NCI-H1417 treated with DMSO at 0.1 percent for 48 hours (cell line): ENCODE measurements at regions not wholly inside any gene's neighbourhood (a gene's known extent, or its start where the extent isn't known, plus 50 kb on each side); places are given as distances from the start of the nearest gene placed in this dataset.
"Not testable (repeated sequence)": the region's sequence is repeated elsewhere in the genome, so short reads cannot be mapped to it uniquely, and the experiment has no call there.

Experiments
- DNase-seq: peaks from one replicate; lab custom pipeline; 2025; lab: John Stamatoyannopoulos, UW

- peak; percentile 21 for DNase-seq
Measured at GRCh38 chr6:27772261-27773001, 139.8 kb downstream of the OR2B2 start.

GRCh38 chr6:27771235-27771634 is 141.0 kb downstream of the OR2B2 start:
- DNase-seq: no peak

GRCh38 chr6:27770724-27771123 is 141.5 kb downstream of the OR2B2 start:
- DNase-seq: no peak

GRCh38 chr6:27768556-27768955 is 143.6 kb downstream of the OR2B2 start:
- no peak for DNase-seq

- DNase-seq: no peak
Measured at GRCh38 chr6:27767851-27768250, 144.3 kb downstream of the OR2B2 start.

DNA sequence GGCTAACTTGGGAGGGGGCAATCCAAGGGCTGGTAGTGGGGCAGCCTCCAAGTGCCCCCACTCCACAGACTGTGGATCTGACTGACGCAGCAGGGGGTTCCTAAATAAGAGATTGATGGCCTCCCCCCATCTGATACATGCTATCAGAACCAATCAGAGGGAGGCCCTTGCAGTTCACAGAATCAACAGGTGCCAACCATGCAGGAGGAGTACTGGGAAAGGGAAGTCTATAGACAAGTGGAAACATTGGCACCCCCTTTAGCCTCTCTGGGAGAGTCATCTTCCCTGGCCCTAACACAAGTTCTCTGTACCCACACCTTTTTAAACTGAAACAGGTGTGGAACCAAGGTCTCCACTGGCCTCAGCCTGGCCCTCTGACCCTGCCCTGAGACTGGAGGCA is 145.8 kb downstream of the OR2B2 start:
- no peak for DNase-seq

GRCh38 chr6:27765028-27765590 is 147.1 kb downstream of the OR2B2 start:
- DNase-seq: no peak

GRCh38 chr6:27761391-27761790 is 150.8 kb downstream of the OR2B2 start:
- no peak for DNase-seq

DNA sequence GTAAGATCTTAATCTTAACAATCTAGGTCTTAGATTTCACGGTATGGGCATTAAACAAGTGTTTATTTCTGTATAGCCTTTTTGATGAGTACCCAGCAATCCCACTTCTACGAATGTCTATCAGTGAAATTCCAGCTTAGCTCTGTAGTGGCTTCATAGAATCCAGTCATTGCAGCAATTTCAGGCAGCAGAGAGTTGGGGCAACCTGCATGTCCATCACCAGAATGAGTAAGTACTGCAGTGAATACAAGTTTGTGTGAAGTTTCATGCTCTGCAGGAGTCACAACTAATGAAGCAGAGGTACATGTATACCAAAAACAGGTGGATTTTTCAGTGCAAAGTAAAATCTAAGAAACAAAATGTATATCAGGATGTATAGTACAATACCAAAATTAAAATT is 151.7 kb downstream of the OR2B2 start:
- DNase-seq: no peak

- no peak for DNase-seq
Measured at GRCh38 chr6:27759930-27760329, 152.3 kb downstream of the OR2B2 start.

DNA sequence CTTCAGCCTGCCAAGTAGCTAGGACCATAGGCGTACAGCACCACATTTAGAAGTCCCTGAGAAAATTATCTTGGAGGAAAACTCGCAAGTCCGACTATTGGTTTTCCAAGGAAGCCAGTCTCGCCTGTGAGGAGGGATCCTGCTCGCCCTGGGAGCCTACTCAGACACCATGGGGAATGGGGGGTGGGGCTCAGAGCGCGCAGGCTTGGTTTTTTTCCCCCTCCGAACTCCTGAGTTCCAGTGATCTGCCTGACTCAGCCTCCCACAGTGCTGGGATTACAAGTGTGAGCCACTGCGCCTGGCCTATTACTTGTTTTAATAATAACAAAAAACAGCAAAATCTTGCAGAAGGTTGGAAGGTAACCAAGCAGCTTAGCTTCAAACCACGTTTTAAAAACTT is 153.7 kb downstream of the OR2B2 start:
- no peak for DNase-seq

- DNase-seq: no peak
Measured at GRCh38 chr6:27757307-27757706, 154.9 kb downstream of the OR2B2 start.

DNA sequence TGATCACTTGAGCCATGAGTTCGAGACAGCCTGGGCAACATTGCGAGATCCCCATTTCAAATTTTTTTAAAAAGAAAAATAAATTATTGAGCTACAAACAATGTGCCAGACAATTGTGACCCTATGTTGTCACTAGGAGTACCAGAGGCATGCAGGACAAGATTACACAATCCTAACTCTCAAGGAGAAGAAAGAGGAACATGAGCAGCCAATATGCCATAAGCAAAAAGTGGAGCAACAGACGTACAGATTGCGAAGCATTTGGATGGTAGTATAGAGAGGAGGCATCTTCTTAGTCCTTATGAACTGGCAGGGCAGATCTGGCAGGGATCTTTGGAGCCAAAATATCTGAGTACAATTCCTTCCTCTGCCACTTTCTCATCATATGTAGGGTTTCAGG is 156.4 kb downstream of the OR2B2 start:
- no peak for DNase-seq

- no peak for DNase-seq
Measured at GRCh38 chr6:27754408-27754782, 157.8 kb downstream of the OR2B2 start.

GRCh38 chr6:27753668-27754407 is 158.4 kb downstream of the OR2B2 start:
- DNase-seq: peak; percentile 42

DNA sequence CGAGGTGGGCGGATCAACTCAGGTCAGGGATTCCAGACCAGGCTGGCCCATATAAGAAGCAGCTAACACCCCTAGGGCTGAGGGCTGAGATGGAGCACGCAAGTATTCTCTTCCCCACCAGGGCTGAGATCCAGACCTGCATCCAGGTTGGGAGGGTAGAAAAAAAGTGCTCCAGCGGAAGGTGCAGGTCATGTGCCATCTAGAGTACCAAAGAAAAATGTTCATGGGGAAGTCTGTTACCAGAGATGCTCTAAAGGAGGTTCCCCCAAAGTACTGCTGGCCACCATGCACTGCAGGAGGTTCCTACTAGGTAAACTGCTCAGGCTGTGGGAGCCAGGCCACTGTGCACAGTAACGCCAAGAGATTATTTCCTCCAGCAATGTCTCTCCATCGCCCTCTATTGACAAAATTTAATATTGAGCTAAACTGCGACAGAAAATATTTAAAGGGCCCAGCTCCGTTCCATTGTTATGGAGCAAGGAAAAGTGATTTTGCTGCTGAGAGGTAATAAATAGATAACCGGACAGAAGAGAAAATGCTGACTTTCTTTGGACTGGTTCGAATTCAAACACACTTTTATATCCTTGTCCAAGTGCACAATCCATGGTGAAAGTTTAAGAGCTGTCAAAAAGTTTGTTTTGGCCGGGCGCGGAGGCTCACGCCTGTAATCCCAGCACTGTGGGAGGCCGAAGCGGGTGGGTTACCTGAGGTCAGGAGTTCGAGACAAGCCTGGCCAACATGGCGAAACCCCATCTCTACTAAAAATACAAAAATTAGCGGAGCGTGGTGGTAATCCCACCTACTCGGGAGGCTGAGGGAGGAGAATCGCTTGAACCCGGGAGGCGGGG is 159.9 kb downstream of the OR2B2 start:
- peak; percentile 50 for DNase-seq

GRCh38 chr6:27748661-27749060 is 163.5 kb downstream of the OR2B2 start:
- no peak for DNase-seq

DNA sequence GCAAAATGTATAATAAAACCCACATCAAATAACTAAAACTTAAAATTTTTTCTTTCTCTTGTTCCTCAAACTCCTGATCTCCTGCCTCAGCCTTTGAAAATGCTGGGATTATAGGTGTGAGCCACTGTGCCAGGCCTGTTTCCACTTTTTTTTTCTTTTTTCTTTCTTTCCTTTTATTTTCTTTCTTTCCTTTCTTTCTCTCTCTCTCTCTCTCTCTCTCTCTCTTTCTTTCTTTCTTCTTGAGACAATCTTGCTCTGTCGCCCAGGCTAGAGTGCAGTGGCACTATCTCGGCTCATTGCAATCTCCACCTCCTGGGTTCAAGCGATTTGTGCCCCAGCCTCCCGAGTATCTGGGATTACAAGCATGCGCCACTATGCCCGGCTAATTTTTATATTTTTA is 164.6 kb downstream of the OR2B2 start:
- no peak for DNase-seq

DNA sequence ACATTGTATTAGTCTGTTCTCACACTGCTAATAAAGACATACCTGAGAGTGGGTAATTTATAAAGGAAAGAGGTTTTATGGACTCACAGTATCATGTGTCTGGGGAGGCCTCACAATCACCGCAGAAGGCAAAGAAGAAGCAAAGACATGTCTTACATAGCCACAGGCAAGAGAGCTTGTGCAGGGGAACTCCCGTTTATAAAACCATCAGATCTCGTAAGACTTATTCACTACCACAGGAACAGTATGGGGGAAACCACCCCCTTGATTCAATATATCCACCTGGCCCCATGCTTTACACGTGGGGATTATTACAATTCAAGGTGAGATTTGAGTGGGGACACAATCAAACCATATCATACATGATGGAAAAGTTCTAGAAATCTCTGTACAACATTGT is 165.3 kb downstream of the OR2B2 start:
- not testable (repeated sequence) for DNase-seq

DNA sequence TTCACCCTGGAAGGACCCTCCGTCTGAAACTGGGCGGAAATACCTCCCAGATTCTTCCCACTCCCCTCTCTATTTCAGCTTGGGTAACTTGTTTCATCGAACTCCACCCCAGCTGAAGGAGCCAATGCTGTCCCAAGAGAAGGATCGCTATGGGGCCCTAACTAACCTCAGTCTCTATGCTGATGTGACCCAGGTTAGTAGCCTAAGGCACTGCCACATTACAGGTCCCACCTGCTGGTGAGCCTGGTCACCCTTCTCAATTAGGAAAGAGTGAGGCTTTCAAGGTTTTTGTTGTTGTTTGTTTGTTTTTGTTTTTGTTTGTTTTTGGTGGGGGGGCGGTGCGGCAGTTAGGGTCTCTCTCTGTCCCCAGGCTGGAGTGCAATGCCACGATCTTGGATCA is 168.4 kb downstream of the OR2B2 start:
- DNase-seq: no peak

DNA sequence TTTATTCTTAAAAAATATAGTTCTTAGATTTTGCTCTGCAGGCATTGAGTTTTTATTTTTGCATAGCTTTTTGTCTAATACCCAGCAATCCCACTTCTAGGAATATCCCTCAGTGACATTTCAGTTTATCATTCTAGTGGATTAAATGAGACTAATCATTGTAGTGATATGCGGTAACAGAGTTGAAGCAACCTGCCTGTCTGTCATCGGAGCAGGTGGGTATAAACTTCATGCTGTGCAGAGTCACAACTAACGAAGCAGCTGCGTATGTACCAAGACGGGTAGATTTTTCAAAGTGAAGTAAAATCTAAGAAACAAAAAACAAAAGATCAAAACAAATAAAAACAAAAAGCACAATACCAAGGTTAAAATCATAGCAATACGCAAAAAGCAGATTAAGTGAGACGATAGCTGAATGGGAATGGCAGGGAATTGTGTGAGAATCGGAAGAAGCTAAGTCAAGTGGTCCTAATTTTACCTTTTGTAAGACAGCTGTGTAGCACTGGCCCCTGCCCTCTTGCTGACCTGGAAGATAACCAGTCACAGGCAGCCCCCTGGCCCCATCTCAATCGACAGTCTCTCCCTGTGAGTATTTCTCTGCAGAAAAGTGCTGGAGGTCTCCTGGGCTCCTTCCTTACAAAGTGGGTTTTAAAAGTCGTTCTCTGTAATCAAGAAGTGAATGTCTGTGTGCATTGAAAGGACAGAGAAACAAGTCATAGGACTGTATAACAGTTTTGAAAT is 169.2 kb downstream of the OR2B2 start:
- DNase-seq: no peak

DNA sequence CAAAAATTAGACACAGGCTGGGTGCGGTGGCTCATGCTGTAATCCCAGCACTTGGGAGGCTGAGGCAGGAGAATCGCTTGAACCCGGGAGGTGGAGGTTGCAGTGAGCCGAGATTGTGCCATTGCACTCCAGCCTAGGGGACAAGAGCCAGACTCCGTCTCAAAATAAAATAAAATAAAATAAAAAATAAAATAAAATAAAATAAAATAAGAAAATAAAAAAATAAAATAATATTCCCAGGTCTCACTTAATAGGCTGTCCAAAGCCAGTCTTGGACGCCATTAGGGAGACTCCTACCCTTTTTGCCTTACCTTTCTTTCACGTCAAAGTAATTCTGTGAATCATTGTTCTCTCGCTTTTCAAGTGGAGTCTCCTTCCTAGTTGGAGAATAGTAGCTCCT is 172.3 kb downstream of the OR2B2 start:
- not testable (repeated sequence) for DNase-seq
